HG02870 (cell line): ENCODE measurements at regions not wholly inside any gene's neighbourhood (a gene's known extent, or its start where the extent isn't known, plus 50 kb on each side); places are given as distances from the start of the nearest gene placed in this dataset.
"Not testable (repeated sequence)": the region's sequence is repeated elsewhere in the genome, so short reads cannot be mapped to it uniquely, and the experiment has no call there.

Source experiments
- ATAC-seq: cut with Tn5 transposase; IDR thresholded peaks from one replicate; pipeline ENCODE4 v1.9.1; 2021; ENCODE audit warnings: mild to moderate bottlenecking, moderate library complexity; ENCODE audit not compliant: unreplicated experiment

GRCh38 chr20:57983082-57983481, 245.4 kb downstream of the ANKRD60 start:
- no peak for ATAC-seq

DNA sequence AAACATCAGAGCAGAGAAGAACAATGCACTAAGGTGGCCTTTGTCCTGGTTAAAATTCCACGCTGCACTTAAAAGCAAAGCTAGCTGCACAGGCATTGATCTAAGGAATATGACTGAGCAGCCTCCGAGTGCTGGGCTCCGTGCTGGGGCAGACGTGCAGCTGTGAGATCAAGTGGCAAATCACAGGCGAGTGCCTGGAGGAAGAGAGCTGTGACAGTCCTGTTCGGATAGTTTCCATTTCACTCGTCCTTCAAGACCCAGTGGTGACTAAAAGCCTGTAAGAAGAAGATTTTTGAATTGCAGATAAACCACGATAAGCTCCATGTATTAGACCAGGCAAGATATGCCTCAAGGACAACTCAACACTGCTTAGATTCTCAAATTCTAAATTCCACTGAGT, 247.9 kb downstream of the ANKRD60 start:
- no peak for ATAC-seq

DNA sequence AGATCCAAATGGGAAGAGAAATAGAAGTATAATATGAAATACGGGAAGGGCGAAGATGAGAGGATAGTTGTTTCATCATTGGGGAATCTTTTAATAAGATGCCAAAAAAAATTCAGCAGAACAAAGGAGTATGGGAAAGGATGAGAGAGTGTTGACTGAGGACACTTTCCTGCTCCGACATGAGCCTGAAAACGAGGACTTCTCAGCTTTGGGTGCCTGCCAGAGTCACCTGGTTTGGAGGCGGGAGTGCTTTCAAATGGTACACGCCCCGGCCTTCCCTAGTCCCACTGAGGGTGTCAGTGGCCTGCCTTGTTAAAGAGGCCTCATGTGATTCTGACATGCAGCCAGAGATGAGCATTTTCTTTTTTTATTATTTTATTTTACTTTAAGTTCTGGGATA, 250.9 kb downstream of the ANKRD60 start:
- ATAC-seq = no peak

DNA sequence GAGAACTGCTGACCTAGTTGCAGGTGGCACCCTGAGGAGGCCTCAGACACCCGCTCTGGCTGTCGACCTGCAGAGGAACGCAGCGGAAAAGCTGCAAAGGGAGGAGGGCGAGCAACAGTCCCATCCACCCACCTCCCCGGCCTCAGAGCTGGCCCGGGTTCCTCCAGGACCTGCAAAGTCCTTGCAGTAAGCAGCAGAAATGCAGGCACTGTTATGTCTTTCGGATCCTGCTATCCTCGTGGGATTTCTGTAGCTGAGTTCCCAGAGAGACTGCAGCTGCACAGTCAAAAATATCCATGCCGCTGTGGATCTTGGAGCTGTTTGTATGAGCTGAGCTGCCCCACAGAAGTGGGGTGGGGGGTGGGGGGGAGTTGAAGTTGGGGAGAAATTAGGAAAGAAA, 251.3 kb downstream of the ANKRD60 start:
- no peak for ATAC-seq

GRCh38 chr20:57974863-57975262, 253.6 kb downstream of the ANKRD60 start:
- no peak for ATAC-seq

GRCh38 chr20:57973886-57974285, 254.6 kb downstream of the ANKRD60 start:
- no peak for ATAC-seq

DNA sequence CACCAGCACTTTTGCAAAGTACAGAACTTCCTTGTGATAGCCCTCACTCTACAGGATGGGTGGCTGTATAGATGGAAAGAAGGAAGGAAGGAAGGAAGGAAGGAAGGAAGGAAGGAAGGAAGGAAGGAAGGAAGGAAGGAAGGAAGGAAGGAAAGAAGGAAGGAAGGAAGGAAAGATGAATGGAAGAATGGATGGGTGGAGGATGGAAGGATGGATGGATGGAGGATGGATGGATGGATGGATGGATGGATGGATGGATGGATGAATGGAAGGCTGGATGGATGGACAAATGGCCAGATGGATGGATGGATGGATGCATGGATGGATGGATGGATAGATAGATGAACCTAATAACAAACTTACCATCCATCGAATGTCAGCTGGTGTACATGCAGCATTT, 256.9 kb downstream of the ANKRD60 start:
- ATAC-seq = not testable (repeated sequence)

DNA sequence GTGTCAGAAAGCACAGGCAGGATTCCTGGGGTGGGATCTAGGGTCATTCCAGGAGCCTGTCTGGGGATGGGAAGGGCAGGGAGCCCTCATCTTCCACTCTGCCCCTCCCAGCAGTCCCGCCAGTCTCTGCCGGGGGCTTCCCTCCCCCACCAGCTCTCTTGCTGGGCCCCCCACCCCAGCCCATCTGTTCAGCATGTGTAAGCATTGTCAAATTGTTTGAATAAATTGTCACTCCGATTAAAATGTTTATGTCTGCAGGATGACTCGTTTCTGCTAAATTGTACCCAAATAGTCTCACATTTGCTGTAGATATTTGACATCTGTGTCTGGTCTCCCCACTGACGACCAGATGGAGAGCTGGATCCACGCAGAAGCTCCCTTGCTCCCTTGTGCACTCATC, 257.6 kb downstream of the ANKRD60 start:
- no peak for ATAC-seq

GRCh38 chr20:57970116-57970515, 258.3 kb downstream of the ANKRD60 start:
- ATAC-seq = no peak

DNA sequence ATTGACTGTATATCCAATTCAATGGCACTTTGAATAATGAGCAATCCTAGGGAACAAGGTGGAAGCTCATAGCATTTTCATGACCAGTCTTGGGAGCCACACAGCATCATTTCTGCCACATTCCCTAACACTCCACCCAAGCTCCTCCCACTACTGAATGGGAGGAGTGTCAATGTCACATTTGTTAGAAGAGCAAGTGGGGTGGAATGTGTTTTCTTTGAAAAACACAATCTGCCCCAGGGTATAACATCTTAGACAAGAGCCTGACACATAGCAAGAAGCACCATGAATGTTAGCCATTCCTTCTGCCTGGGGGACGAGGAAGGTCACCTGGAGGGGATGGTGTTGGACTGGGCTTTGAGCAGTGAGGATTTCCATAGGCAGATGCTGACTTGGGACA, 258.3 kb upstream of the PMEPA1 start:
- ATAC-seq = no peak

DNA sequence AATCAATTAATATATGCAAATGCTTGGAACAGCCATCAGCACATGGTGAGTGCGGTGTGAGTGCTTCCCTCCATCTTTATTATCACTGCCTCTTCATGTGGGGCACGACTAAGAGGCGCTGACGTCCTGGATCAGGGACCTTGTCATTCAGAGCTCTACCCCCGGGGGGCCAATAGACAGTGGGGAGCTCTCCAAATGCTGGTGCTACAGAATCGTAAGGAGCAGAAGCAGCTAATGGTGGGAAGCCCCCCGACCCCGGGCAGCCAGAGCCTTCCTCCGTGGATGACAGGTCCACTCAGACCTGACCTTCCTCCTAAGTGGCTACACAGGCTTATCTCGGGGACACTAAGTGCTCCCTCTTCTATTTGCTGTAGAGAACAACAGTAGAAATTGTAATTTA, 257.5 kb upstream of the PMEPA1 start:
- no peak for ATAC-seq

DNA sequence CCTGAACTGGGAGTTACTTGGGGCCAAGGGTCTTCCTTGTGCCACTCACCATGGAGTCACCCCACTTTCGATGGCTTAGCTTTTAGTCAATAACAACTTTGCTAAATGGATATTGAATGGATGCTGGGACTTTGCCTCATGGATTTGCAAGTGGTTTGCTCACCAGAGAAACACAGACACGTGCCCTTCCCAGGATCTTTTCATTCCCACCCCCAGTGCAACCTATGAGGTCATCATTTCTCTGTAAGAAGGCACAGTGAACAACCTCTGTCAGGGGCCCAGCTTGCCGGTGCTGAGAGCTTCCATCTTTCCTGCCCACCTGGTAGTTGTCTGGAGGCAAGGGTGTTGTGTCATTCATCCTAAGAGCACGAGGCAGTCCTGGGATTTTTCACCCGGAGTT, 256.8 kb upstream of the PMEPA1 start:
- ATAC-seq = no peak

GRCh38 chr20:57965441-57965840, 255.6 kb upstream of the PMEPA1 start:
- no peak for ATAC-seq

GRCh38 chr20:57964011-57964862, 254.4 kb upstream of the PMEPA1 start:
- ATAC-seq = no peak

DNA sequence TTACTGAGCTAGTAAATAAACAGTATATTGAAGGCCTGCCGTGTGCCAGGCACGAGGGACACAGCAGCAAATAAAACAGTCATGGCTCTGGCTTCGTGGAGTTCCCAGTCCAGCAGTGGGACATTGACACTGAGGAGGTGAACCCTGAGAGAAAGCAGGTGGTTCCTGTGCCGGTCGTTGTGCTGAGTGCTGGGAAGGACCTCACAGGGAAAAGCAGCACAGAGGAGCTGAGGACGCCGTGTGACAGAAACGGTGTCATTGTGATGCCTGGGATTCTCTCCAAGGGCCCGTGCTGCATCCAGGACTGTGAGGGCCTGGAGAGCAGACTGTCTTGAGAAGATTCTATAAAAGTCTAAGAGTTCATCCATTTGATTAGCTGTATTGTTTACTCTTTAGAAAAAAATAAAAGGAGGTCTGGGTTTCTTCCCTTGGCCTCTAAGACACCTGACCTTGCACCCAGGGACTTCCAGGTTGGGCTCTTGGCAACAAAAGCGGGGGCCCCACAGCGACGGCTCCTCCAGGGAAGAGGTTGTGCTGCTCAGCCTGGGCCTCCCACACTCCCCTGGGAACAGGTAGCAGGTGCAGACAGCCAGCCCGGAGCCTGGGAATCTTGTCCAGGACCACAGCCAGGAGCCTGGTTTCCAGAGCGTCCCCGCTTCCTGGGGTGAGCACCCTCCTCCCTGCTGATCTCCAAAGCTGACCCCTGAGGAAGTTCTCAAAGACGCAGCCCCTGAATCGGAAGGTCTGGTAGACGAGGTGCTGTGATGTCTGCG, 251.2 kb upstream of the PMEPA1 start:
- ATAC-seq = no peak

DNA sequence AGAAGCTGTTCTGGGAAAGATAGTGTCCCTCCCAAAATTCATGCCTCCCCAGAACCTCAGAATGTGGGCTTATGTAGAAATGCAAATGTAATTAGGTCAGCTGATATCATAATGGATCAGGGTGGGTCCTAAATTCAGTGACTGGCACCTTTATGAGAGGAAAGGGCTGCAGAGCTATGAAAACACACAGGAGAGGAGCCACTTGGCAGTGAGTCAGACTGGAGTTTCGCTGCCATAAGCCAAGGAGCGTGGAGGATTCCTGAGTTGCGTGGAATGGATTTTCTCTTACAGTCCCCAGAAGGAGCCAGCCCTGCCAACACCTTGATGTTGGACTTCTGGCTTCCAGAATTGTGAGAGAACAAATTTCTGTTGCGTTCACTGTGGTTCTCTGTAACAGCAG, 249.8 kb upstream of the PMEPA1 start:
- no peak for ATAC-seq

DNA sequence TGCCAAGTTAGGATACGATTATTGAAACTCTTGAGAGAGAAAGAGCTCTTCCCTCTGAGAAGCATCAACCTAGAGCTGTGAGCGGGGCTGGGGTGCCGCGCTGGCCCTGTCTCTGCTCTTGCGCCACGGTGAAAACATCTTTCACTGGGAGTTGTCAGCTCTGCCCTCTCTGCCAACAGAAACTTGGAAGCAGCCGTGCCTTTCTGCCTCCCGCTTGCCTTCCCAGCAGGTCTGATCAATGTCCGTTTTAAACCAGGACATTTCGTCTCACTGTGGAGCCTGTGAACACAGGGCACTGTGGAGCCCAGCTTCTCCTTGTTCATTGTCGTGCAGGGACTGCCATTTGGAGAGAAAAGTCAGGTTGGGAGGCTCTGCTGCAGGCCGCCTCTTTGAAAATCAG, 249.2 kb upstream of the PMEPA1 start:
- ATAC-seq = no peak

- no peak for ATAC-seq
These were observed 248.2 kb upstream of the PMEPA1 start for GRCh38 chr20:57958050-57958420.

GRCh38 chr20:57957411-57958049, 247.7 kb upstream of the PMEPA1 start:
- no peak for ATAC-seq

DNA sequence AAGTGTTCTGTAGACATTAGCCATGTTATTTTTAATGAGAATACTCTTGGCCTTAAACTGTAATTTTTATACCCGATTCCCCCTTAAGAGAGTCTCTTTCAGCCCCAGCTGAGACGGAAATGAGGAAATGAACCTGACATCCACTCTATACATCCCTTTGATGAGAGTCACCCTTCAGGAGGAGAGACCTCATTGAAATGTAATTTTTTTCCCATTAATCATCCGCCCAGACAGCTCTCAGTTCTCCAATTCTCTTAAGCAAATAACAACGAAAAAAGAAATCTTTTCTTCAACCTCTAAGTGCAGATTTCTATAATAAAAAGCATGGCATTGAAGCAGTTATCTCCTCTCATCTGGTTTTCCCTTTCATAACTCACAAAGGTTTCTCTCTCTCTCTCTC, 243.8 kb upstream of the PMEPA1 start:
- ATAC-seq = no peak

GRCh38 chr20:57952136-57952535, 242.3 kb upstream of the PMEPA1 start:
- no peak for ATAC-seq

DNA sequence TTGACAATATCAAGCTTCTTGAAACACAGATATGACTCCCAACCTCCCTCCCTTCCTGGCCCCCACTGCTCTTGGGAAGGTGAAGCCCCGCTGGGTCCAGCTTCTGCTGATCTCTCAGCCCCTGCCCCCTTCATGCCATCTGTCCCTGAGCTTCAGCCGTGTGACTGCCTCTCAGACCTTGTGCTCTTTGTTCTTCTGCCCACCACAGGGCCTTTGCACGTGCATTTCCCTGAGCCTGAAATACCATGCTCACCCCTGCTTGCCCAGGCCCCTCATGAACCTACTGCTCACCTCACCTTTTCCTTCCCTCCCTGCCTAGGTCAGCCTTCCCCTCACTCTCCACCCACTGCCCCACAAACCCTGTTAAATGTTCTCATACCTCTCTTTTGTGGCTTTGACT, 241.7 kb upstream of the PMEPA1 start:
- ATAC-seq = no peak
